MCF 10A (cell line): ENCODE measurements at regions not wholly inside any gene's neighbourhood (a gene's known extent, or its start where the extent isn't known, plus 50 kb on each side); places are given as distances from the start of the nearest gene placed in this dataset.

Source experiments
- BruUV-seq: library from RNA; stranded (reverse); fragments of 400-500 nt; replicated peaks from 2 replicates; lab custom pipeline; 2021; lab: Mats Ljungman, UMichigan
- CTCF ChIA-PET: fragments of 300-600 bp; sonication (Branson Sonifier 250); formaldehyde crosslinking; extraction: SDS; loops from one replicate; lab custom pipeline; 2021; ENCODE audit warnings: antibody characterized with exemption, inconsistent platforms; lab: Yijun Ruan, JAX
- POLR2A ChIA-PET: fragments of 300-600, 350-650 bp; sonication (Branson Sonifier 250); formaldehyde crosslinking; extraction: SDS; loops from one replicate; lab custom pipeline; 2020; ENCODE audit warnings: antibody characterized with exemption, inconsistent platforms; lab: Yijun Ruan, JAX
- DNase-seq: peaks from one replicate; pipeline ENCODE4 v3.0.0-alpha.2; 2018; ENCODE audit not compliant: unreplicated experiment
- H3K27ac Mint-ChIP-seq: one replicate; pipeline ENCODE4 v1.8.0; 2022; ENCODE audit warnings: mild to moderate bottlenecking, low read depth, mixed read lengths; ENCODE audit not compliant: unreplicated experiment
- H3K27me3 Mint-ChIP-seq: one replicate; pipeline ENCODE4 v1.8.0; 2022; ENCODE audit warnings: mixed read lengths; ENCODE audit not compliant: insufficient read depth, unreplicated experiment
- H3K36me3 Mint-ChIP-seq: one replicate; pipeline ENCODE4 v1.8.0; 2022; ENCODE audit warnings: mild to moderate bottlenecking, moderate library complexity, mixed read lengths; ENCODE audit not compliant: insufficient read depth, unreplicated experiment
- H3K4me1 Mint-ChIP-seq: one replicate; pipeline ENCODE4 v1.8.0; 2022; ENCODE audit warnings: mixed read lengths; ENCODE audit not compliant: insufficient read depth, unreplicated experiment
- H3K4me3 Mint-ChIP-seq: one replicate; pipeline ENCODE4 v1.8.0; 2022; ENCODE audit warnings: mild to moderate bottlenecking, moderate library complexity, mixed read lengths; ENCODE audit not compliant: unreplicated experiment
- H3K9me3 Mint-ChIP-seq: one replicate; pipeline ENCODE4 v1.8.0; 2022; ENCODE audit warnings: mixed read lengths; ENCODE audit not compliant: unreplicated experiment
- CTCF ChIP-seq: fragments of 200-600 bp; IDR thresholded peaks from one replicate; pipeline ENCODE4 v1.8.0; 2022; ENCODE audit warnings: antibody characterized with exemption, mild to moderate bottlenecking; ENCODE audit not compliant: unreplicated experiment
- intact Hi-C: fragments of 100-400 bp; cut with micrococcal nuclease; formaldehyde crosslinking; loops from 2 replicates; pipeline ENCODE4 v1.14.1; 2022

GRCh38 chr16:73872856-73873255 lies 423.8 kb upstream of the PSMD7 start:
- intact Hi-C loops = no loop called here
- Mint-ChIP-seq H3K4me1 (no peaks in the 10 kb centered on the region), H3K36me3 (no peaks in the 10 kb centered on the region), H3K4me3 (no peak overlapping the region), H3K27ac (no peak overlapping the region), H3K27me3 (peaks cover 75% of the 10 kb centered on the region), H3K9me3 (no peaks in the 10 kb centered on the region)
- DNase-seq = no peak
- ChIA-PET CTCF (interaction anchor here (0.7 kb wide), 2 partner anchors 83 to 1405 kb away, joined by 3 read pairs; no protein-coding TSS in a partner anchor), POLR2A (interaction anchor here (0.7 kb wide), 1 partner anchor 306 kb away, joined by 3 read pairs; no protein-coding TSS in a partner anchor)
- no peak for TF ChIP-seq CTCF
- no TSS peak for BruUV-seq

GRCh38 chr16:73871088-73871733 lies 425.4 kb upstream of the PSMD7 start:
- DNase-seq = no peak
- Mint-ChIP-seq H3K27ac (no peak overlapping the region), H3K4me3 (no peak overlapping the region), H3K27me3 (peaks cover 70% of the 10 kb centered on the region), H3K9me3 (no peaks in the 10 kb centered on the region), H3K4me1 (no peaks in the 10 kb centered on the region), H3K36me3 (no peaks in the 10 kb centered on the region)
- ChIA-PET POLR2A (no interaction called here), CTCF (interaction anchor here (0.6 to 0.9 kb wide), 3 partner anchors 8 to 1039 kb away, joined by 3 to 4 read pairs (median 3); no protein-coding TSS in a partner anchor)
- no peak for TF ChIP-seq CTCF
- BruUV-seq = no TSS peak
- intact Hi-C loops = no loop called here

GRCh38 chr16:73869126-73869525 lies 427.5 kb upstream of the PSMD7 start:
- POLR2A ChIA-PET = interaction anchor here (0.5 kb wide), 1 partner anchor 820 kb away, joined by 3 read pairs; no protein-coding TSS in a partner anchor
- intact Hi-C loops = no loop called here
- H3K9me3 Mint-ChIP-seq = no peaks in the 10 kb centered on the region
- no peak overlapping the region for H3K27ac Mint-ChIP-seq
- CTCF ChIA-PET = interaction anchor here (0.5 to 2.2 kb wide), 4 partner anchors 9 to 356 kb away, joined by 3 to 17 read pairs (median 4); no protein-coding TSS in a partner anchor
- DNase-seq = no peak
- H3K27me3 Mint-ChIP-seq = peaks cover 59% of the 10 kb centered on the region
- no peaks in the 10 kb centered on the region for H3K36me3 Mint-ChIP-seq
- no peak overlapping the region for H3K4me3 Mint-ChIP-seq
- BruUV-seq = no TSS peak
- no peak for TF ChIP-seq CTCF
- no peaks in the 10 kb centered on the region for H3K4me1 Mint-ChIP-seq

- H3K27me3 Mint-ChIP-seq = peaks cover 62% of the 10 kb centered on the region
- H3K9me3 Mint-ChIP-seq = no peaks in the 10 kb centered on the region
- CTCF ChIA-PET = interaction anchor here (2.0 to 2.1 kb wide), 2 partner anchors 13 to 151 kb away, joined by 5 to 16 read pairs; no protein-coding TSS in a partner anchor
These were observed 431.7 kb upstream of the PSMD7 start for GRCh38 chr16:73864868-73865267.

More at GRCh38 chr16:73864868-73865267, 431.7 kb upstream of the PSMD7 start:
- Mint-ChIP-seq H3K27ac (no peak overlapping the region), H3K4me3 (no peak overlapping the region), H3K4me1 (no peaks in the 10 kb centered on the region), H3K36me3 (no peaks in the 10 kb centered on the region)
- BruUV-seq = no TSS peak
- intact Hi-C loops = no loop called here
- peak; percentile 14 for DNase-seq
- POLR2A ChIA-PET = no interaction called here
- TF ChIP-seq CTCF = no peak
